Inferior parietal cortex (tissue), 1 donor: ENCODE measurements at regions not wholly inside any gene's neighbourhood (a gene's known extent, or its start where the extent isn't known, plus 50 kb on each side); places are given as distances from the start of the nearest gene placed in this dataset.
A peak's percentile ranks its signal among the peaks of the same experiment; 100 is the strongest.

ENCODE experiments used
- DNase-seq: peaks from one replicate; pipeline ENCODE4 v3.0.0-alpha.2; 2016; ENCODE audit errors: extremely low spot score

DNA sequence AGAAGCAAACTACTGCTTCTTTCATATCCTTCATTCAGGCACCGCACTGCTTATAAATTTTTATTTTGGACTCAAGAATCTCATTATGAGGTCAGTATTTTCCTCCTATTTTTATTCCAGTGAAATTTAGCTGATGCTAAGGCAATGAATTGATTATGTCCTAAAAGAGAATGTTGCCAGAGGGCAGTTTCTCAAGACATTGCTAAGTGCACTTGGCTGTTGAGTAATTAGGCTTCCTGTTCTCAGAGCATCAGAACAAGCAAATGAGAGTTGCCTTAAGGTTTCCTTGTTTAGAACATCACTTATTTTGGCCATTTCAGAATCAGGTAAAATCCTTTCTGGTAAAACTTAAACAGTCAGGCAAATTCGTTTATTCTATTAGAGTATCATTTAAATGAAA, 548.6 kb upstream of the ZEB2 start:
- DNase-seq = no peak

DNA sequence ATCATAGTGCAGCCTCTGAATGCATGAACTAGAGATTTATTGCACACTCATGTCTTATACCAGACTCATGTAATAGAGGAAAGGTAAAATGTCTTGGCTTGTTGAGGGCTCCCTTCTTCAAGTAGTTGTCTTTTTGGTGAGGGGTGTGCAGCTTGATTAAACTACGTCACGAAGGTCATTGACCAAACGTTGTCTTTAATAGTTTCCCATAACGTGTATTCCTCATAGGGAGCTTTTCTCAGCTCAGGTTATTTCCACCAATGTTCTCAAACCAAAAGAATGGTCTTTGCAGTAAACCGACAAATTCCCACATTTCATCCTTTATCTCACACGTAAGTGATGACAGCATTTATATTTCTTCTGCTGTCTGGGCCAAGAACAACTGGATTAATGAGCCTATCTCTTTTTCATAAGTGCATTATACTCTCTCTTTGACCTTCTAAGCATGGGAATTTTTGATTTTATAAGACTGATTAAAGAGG, 547.7 kb upstream of the ZEB2 start:
- DNase-seq = no peak

DNA sequence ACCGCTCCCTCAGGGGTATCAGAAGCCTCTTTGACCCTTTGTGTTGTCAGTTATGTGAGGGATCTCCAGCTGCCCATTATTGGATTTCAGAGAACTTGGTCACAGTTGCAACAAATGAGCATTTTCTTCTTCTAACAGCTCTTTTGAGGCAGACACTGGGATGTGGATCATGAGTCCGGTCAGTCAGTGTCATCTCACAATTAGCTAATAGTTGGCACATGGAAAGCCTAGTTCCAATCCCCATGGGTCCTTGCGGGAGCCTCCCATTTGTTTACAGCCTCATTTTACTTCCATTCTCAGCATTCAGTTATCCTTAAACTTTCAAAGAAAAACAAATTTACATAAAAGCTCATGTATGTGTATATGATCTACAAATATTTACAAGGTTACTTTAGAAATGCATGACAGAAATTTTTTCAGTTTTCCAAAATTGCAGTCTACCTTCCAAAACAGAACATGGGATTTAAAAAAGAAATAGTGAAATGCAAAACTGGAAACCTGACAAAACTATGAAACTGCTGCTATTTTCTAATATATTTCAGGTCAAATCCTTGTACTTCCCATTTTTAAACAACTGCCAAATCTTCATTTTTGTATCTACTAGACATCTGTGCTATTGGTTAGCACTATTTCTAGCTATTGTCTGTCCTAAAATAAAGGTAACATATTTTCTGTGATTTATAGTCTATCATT, 547.1 kb upstream of the ZEB2 start:
- peak; percentile 79 for DNase-seq

DNA sequence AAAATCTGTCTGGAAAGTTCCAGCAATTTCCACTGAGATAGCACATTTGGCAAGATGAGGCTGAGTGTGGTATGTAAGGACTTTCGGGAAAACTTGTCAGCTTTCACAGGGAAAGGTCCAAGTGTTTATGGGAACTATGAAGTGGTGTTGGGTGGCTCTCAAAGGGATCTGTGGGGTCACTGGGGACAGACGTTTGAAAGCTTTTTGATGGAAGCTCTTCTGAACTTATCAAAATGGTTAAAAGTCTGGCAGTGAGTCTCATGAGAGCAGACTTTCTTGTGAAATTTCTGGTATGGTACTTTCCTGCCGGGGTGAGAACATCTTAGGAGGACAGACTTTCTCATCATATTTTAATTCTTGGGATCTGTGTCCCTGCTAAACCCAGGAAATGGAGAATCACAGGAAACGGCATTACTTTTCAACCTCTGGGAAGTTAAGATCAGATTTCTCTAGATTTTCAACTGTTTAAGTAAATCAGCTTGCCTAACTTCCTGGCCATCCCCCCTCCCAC, 546.3 kb upstream of the ZEB2 start:
- DNase-seq = no peak

DNA sequence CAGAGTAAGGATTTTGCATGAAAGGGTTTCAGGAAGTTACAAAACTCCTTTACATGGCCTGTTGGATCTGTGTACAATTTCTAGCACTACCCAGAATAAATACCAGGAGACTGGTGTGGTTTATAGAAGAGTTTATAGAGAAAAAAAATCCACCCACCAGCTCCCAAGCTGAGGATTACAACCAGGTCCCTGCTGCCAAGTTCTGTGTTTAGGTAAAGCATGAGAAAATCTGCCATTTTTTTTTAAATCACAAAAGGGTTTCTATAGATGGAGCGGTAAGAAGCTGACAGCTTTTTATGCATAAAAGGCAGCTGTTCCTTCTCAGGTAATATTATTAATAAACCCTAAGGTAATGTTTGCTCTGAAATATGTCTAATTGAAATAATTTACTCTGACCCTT, 545.4 kb upstream of the ZEB2 start:
- peak; percentile 56 for DNase-seq

DNA sequence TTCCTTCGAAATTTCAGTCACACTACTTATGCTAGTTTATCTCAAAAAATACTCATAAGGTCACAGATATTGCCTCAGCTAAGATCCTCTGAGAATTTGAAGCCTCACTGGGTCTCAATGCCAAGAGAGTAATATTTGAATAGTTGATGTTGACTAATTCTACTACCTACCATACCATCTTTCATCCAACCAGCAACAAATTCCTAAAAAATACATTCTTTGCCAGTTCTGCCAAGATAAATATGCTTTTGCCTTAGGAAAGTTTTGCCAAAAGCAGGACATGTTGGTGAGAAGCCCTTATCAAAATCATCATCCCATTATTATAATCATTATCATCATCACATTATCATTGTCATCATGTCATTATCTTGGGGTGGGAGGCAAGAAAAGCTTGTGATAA, 544.6 kb upstream of the ZEB2 start:
- no peak for DNase-seq

DNA sequence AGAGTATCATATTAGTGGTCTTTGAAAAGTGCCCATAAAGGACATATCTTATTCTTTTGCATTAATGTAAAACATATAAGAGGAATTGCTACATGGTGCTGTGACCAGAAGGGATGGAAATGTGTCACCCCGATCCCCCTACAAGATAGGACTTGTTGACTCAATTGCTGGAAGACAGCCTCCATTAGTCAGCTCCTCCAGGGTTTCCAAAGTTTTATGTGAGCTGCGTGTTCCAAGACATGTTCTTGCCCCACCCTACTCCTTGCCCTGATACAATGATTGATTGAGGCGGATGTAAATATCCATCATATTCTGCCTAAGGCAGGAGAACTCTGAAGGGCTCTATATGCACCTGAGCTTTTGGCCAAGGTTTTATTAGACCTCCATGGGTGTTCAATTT, 541.0 kb upstream of the ZEB2 start:
- DNase-seq = no peak

DNA sequence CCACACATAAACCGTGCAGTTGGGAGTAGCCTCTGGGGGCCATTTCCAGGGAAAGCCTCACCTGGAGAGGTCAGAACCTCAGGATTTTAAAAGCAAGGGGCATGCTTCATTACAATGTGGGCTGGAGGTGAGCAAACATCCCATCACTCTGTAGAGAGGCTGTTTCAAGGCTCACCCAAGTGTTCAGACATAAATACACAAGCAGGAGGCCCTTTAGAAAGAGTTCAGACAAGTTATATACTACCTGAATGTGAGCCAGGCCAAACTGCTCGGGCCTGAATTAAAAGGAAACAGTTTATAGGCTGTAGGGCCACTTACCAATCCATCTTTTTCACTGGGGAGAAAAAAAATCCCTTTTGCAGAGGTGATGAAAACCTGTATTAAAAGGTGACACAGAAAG, 540.0 kb upstream of the ZEB2 start:
- DNase-seq = no peak

DNA sequence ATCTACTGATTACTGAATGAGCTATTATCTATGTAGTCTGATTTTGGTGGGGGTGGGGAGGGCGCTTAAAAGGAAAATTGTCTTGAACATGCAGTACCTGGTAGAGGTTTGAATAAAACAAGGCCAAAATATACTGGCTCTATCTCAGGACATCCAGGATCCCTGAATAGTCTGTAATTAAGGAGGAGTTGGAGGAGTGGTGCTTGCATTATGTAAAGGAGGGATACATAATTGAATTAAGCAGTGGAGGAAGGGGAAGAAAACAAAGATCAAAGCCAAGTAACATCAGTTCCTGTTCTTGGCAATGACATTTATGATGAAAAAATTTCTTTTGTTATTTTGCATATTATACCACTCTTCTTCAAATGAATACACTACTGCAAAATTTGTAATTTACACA, 539.4 kb upstream of the ZEB2 start:
- no peak for DNase-seq

DNA sequence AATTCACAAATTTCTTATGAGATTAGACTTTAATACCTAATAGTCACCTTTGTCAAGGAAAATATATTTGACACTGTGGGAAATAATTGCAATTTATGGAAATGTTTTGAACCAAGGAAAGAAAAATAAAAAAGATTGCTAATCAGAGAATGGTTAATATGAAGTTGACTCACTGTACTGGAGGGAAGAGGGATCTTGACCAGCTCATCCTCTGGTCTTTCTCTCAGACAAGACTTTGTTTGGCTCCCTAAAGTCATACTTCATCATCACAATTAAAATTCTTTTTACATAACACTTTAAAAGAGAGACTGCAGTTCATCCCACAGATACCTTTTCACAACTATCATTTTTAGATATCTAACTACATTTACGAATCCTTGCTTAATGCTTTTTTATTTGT, 538.5 kb upstream of the ZEB2 start:
- DNase-seq = no peak

DNA sequence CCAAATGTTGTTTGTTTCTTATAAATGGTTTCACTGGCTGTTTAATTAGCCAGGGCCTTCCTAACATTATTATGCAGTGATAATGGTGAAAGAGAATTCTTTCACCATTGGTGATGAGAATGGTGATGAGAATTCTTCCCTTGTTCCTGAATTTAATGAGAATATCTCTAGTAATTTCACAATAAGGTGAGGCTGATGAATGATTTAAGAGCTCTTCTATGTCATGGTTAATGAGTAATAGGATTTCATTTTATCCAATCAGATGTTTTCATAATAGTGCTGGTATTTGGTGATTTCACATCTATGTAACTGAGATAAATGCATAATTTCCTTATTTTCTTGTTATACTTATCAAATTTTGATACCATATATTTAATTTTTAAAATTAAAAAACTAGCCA, 535.7 kb upstream of the ZEB2 start:
- no peak for DNase-seq

DNA sequence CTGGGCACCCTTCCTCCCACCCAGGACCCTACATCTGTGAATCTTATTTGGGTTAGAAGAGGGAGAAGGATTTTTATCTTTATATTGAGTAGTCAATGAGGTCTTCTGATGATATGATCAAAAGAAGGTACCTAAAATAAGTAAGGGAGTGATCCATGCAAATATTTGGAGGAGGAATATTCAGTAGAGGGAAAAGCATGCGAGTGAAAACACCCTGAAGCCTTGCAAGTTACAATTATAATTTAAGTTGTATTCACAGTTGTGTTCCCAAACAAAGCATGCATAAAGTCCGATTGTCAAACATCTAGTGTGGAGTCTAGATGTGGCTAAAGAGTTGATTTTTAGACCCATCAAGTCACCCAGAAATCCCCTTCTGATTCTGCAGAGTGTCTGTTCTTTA, 530.2 kb upstream of the ZEB2 start:
- DNase-seq = no peak

DNA sequence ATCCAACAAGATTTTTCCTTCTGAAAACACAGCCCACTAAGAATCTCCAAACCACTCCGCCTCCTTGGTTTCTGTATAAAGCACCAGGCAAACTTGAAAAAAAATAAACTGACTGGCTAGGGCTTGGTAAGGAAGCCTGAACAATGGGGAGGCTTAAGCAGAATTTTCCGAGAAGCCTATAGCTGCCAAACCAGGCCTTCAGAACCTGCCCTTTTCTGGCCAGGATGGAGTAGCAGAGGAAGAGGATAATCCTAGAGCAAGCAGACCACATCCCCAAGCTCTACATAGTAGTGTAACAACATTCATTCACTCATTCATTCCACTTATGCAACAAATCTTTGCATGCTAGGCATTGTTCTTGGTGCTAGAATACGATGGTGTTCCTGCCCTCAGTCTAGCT, 529.6 kb upstream of the ZEB2 start:
- no peak for DNase-seq

DNA sequence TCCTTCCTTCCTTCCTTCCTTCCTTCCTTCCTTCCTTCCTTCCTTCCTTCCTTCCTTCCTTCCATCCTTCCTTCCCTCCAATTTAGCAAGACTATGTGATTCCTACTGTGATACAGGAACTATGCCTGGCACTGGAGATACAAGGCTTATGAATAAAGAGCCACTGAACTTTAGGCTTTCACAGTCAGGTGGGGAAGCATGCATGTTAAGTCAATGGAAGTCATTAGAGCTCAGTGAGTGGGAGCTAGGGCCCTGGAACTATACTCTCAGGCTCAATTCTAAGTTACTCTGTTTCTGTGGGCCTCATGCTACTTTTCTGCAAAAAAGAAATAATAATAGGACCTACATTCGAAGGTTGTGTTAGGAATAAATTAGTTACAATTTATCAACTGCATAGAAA, 527.6 kb upstream of the ZEB2 start:
- DNase-seq = no peak

DNA sequence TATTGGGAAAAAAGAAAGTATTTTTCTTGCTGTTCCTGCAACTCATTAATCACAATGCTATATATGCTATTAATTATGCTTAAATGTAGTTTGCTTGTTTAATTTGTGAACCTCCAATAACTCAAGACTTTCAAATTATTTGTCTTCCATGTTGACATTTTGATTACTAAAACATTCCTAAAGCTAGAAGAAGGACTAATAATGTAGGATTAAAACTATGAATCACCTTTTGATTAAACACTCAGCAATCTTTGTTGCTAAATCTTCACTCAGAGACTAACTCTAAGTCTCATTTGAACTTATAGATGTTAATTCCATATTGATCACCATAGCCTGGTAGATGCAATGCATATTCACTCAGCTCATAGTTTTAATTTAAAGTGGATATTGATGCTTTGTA, 524.6 kb upstream of the ZEB2 start:
- no peak for DNase-seq

DNA sequence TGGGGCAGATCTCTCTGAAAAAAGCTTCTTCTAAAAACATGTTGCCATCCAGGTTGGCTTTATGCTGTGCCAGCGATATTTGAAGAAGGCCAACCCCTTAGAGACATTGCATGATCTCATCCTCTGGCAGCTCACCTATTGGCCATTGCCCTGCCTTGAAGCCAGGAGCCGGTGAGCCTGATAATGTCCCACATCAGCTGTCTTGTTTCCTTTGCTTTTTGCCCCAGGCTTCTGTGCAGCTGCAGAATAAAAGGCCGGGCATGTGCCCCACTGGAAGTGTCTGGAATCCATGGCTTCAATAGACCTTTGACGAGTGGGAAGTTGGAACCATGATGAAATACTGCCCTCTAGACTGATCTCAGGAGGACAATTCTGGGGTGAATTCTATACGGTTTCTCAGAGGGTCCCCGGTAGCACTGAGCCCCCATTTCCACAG, 523.5 kb upstream of the ZEB2 start:
- DNase-seq = peak; percentile 74

DNA sequence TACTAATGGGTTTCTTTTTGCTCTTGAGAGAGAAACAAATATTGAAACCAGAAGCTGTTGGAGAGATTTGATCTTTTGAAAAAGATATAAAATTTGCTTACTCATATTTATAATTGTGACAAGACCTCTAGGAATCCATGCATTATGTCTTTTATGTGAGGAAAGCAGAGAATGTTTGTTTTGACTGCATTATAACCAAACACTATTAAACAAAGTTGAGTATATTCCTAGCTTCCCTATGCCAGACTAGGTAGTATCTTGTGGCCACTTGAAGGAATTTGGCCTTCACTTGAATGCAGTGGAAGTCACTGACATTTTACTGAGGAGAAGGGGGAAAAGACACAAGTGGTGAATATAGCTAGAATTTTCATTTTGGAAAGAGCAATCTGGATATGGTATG, 521.8 kb upstream of the ZEB2 start:
- DNase-seq = no peak

DNA sequence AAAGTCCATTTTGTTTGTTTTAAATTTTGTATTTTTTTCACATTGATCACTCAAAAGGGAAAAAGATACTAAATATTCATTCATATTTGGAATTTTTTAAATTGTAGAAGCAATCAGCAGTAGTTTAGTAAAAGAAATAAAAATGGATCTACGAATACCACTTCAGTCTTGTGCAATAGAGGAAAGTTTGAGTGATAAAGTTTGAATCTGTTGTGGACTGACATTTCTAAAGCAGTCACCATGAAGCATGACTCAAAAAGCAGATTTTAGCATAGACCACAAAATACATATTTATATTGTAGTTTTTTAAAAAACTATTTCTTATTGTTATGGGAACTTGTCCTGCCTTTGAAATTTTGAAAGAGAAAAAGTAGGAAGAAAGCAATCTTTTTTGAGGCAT, 520.5 kb upstream of the ZEB2 start:
- DNase-seq = no peak

DNA sequence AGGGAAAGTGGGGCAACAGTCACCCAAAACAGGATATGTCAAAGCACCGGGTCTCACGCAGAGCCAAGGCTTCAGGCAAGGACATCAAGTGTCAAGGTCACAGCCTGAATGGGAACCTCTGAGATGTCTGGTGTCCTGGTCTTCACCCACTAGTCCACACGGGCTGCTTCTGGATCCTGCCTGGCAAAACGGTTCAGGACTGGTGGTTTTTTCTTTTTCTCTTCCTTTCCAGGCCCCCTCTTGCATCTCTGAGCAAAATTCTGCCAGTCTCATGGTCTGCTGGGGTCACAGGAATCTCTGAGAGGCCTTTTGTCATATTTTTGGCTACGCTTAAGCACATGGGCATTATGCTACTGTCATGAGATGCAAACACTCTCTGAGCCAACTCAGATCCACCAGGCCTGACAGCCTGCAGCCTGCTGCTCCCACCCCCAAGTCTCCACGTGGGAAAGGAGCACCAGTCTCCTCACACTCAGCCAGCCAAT, 518.2 kb upstream of the ZEB2 start:
- DNase-seq = peak; percentile 74

DNA sequence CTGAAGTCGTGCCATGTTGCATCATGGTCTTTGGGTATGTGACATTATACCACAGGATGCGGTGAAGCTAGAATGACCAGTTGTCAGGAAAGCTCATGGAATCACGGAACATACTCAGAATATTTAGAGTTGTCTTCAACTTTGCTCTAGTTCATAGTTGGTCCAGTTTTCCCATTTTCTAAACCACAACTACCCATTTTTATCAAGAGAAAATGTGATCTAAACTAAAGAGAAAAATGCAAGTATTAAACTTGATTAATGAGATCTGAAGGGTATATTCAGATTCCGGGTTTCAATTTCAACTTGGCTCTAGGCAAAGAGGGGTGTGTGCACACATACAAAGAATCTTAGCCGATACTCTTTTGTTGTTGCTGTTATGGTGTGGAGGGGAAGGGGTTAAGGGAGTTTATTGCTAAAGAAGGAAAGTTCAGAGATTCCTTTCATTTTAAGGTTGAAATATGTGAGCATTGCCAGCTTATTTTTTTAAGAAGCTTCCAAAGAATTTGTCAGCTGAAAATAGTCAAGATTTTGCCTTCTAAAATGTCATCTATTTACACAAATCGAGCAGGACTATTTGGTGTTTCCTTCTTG, 516.6 kb upstream of the ZEB2 start:
- no peak for DNase-seq

DNA sequence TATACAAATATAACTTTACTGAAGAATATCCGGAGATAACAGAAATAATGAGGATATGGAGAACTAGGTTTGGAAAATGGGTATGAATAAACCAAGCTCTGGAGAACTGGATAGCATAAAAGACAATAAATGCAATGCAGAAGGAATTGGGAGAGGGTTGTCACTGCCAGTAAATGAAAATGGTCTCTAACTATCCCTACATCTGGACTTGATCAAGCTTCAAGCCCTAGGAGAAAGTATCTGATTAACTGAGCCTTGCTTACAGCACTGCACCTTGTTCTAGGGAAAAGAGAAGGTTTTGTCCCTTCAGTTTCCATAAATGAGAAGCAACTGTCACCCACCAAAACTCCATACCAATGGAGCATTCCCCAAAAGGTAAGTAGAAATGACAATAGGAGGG, 514.6 kb upstream of the ZEB2 start:
- DNase-seq = no peak

DNA sequence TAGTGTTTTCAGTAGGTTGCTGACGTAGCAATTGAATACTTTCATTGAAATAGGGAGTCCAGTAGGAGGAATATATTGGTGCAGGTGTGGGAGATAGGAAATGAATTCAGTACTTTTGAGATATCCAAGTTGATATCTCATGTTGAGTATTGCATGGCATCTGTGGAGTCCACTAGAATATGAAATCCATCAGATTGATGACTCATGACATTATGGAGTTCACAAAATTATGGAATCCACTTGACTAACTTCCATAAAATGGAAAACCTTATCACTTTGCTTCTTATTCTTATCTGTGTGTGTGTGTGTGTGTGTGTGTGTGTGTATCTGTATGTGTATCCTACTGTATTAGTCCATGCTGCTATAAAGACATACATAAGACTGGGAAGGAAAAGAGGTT, 513.5 kb upstream of the ZEB2 start:
- DNase-seq = no peak

DNA sequence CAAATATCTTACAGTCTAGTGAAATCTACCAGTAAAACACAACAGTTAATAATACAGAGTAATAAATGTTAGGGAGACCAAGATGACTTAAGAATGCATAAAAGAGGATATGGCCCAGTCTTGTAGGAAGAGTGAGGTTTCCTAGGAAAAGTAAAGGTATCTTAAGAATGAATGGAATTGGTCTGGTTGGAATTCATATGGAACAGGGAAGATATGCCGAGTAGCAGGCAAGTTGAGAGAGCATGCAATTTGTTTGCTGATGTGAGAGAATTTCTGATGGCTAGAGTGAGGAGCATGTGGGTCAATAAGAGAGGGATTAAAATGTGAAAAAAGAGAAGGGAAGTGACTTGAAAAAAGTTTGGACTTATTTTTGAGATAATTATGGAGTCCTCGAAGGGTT, 512.9 kb upstream of the ZEB2 start:
- no peak for DNase-seq

DNA sequence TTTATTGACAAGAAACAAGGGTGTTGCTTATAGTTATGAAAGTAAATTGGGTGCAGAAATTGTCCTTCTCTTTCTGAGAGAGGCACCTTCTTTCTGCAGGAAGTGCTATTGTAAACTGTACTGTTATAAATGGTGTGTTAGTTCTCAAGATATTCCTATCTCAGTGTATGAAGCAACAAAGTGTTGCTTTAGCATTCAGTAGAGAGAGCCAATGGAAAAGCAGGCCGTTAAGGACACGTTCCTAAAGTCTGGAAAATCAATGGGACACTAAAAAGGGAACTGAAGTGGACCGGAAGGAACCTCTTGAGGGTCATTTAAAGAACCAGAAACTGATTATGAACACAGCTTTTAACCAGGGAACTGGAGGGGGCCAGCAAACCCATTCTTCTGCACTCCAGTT, 510.0 kb upstream of the ZEB2 start:
- no peak for DNase-seq
